NCI-H510A (cell line): ENCODE measurements at regions not wholly inside any gene's neighbourhood (a gene's known extent, or its start where the extent isn't known, plus 50 kb on each side); places are given as distances from the start of the nearest gene placed in this dataset.
"Not testable (repeated sequence)": the region's sequence is repeated elsewhere in the genome, so short reads cannot be mapped to it uniquely, and the experiment has no call there.

Source experiments
- DNase-seq: peaks from one replicate; lab custom pipeline; 2025; lab: John Stamatoyannopoulos, UW

GRCh38 chr1:222416001-222416791, 131.7 kb downstream of the HHIPL2 start:
- no peak for DNase-seq

GRCh38 chr1:222415441-222415840, 132.5 kb downstream of the HHIPL2 start:
- no peak for DNase-seq

- no peak for DNase-seq
These were observed 133.8 kb downstream of the HHIPL2 start for GRCh38 chr1:222413991-222414549.

- DNase-seq = no peak
These were observed 134.5 kb downstream of the HHIPL2 start for GRCh38 chr1:222413436-222413835.

GRCh38 chr1:222404710-222405109, 143.2 kb downstream of the HHIPL2 start:
- DNase-seq = no peak

- no peak for DNase-seq
These were observed 148.7 kb downstream of the HHIPL2 start for GRCh38 chr1:222399197-222399596.

GRCh38 chr1:222394224-222394623, 153.7 kb downstream of the HHIPL2 start:
- DNase-seq = no peak

GRCh38 chr1:222392556-222392955, 155.3 kb downstream of the HHIPL2 start:
- DNase-seq = no peak

- no peak for DNase-seq
These were observed 157.7 kb downstream of the HHIPL2 start for GRCh38 chr1:222390181-222390580.

GRCh38 chr1:222387007-222387814, 160.7 kb downstream of the HHIPL2 start:
- no peak for DNase-seq

GRCh38 chr1:222385955-222386354, 161.9 kb downstream of the HHIPL2 start:
- no peak for DNase-seq

- DNase-seq = no peak
These were observed 162.6 kb downstream of the HHIPL2 start for GRCh38 chr1:222385262-222385661.

GRCh38 chr1:222384531-222384930, 163.4 kb downstream of the HHIPL2 start:
- no peak for DNase-seq

GRCh38 chr1:222382171-222382570, 165.7 kb downstream of the HHIPL2 start:
- no peak for DNase-seq

GRCh38 chr1:222377428-222378088, 170.3 kb downstream of the HHIPL2 start:
- no peak for DNase-seq

GRCh38 chr1:222376791-222377190, 171.1 kb downstream of the HHIPL2 start:
- DNase-seq = not testable (repeated sequence)

GRCh38 chr1:222375701-222376100, 172.2 kb downstream of the HHIPL2 start:
- no peak for DNase-seq

- DNase-seq = no peak
These were observed 173.9 kb downstream of the HHIPL2 start for GRCh38 chr1:222373831-222374602.

- DNase-seq = no peak
These were observed 174.7 kb downstream of the HHIPL2 start for GRCh38 chr1:222373216-222373615.

GRCh38 chr1:222372221-222372620, 175.7 kb downstream of the HHIPL2 start:
- no peak for DNase-seq

- no peak for DNase-seq
These were observed 176.8 kb downstream of the HHIPL2 start for GRCh38 chr1:222370913-222371675.
